ENCODE measurements at regions not wholly inside any gene's neighbourhood (a gene's known extent, or its start where the extent isn't known, plus 50 kb on each side); places are given as distances from the start of the nearest gene placed in this dataset.

DNA sequence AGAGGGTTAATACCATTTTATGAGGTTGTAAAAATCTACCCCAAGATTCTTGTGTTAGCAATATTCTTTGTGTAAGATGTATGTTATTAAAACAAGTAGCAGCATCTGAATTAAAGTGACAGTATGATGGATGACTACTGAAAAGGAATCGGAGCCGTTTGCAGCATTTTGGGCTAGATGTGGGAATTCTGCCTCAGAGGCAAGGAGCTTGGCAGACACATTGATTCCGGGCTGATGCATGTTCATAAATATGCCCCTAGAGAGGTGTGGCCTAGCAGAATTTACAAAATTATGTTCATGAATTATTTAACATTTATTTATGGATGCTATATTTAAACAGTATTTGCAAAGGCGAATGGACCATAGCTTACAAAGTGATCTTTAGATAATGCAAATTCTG is 389.0 kb upstream of the ETAA1 start:
- Histone ChIP-seq H3K4me1 (peaks cover 6% of the 10 kb centered on the region), H3K27ac (no peak overlapping the region), H3K36me3 (replicated peaks in 1 of 2; ENCODE audit: insufficient read depth in 1 of 2, low read depth in 2 of 2) (no peaks in the 10 kb centered on the region), H3K27me3 (no peaks in the 10 kb centered on the region), H3K9me3 (no peaks in the 10 kb centered on the region), H3K4me3 (no peak overlapping the region)
- no peak for ATAC-seq
- intact Hi-C loops (cut with DNase I), result no loop called here
- no peak for DNase-seq
- TF ChIP-seq, protein P1, sequence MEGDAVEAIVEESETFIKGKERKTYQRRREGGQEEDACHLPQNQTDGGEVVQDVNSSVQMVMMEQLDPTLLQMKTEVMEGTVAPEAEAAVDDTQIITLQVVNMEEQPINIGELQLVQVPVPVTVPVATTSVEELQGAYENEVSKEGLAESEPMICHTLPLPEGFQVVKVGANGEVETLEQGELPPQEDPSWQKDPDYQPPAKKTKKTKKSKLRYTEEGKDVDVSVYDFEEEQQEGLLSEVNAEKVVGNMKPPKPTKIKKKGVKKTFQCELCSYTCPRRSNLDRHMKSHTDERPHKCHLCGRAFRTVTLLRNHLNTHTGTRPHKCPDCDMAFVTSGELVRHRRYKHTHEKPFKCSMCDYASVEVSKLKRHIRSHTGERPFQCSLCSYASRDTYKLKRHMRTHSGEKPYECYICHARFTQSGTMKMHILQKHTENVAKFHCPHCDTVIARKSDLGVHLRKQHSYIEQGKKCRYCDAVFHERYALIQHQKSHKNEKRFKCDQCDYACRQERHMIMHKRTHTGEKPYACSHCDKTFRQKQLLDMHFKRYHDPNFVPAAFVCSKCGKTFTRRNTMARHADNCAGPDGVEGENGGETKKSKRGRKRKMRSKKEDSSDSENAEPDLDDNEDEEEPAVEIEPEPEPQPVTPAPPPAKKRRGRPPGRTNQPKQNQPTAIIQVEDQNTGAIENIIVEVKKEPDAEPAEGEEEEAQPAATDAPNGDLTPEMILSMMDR (IDR thresholded peaks at IDR 0.05), result no peak
- TF ChIP-seq POLR2A (IDR thresholded peaks at IDR 0.05), result no peak
- WGBS, 2 donors, result 81 to 85% methylated on average over 4 of the region's 4 CpGs

DNA sequence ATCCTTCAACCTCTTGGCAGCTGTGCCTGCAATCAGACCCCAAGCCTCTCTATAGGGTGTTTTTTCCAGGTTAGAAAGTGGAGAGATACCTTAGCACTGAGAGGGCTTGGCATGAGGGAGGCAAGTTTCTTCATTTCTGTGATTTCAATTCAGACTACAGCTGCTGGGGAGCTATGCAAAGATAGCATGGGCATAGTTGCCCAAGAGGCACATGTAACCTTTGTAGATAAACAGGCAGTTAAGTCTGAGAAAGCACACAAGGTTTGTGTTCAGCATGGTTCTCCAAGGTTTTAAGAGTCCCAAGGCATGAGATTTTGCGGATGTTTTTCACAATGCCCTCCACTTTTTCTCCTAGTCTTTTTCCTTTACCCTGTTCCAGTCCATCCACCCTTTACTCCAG is 385.0 kb upstream of the ETAA1 start:
- Histone ChIP-seq H3K36me3 (replicated peaks in 1 of 2; ENCODE audit: insufficient read depth in 1 of 2, low read depth in 2 of 2) (no peaks in the 10 kb centered on the region), H3K9me3 (no peaks in the 10 kb centered on the region), H3K4me1 (peaks cover 14% of the 10 kb centered on the region), H3K4me3 (no peak overlapping the region), H3K27me3 (no peaks in the 10 kb centered on the region), H3K27ac (no peak overlapping the region)
- no peak for ATAC-seq
- WGBS, 2 donors, result 50 to 77% methylated on average over 1 of the region's 1 CpG
- intact Hi-C loops (cut with DNase I), result no loop called here
- TF ChIP-seq, protein P1 (IDR thresholded peaks at IDR 0.05), result no peak
- TF ChIP-seq POLR2A (IDR thresholded peaks at IDR 0.05), result no peak
- peak in 3 of 4 donors; percentile 10 to 15 (median 11) for DNase-seq

DNA sequence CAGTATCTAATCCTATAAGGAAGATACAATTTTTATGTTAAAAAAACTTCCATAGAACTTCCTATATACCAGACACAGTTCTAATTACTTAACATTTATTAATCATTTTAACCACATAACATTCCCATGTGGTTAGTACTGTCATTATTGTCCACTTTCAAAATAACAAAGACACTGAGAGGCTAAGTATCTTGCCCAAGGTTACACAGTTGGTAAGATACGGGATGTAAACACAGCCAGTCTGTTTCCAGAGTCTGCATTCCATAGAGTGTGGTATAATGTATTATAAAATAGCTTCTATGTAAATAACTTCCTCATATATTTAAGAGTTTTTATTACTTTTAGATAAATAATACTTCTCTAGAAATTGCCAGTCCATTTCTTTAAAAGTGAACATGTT is 383.3 kb upstream of the ETAA1 start:
- H3K9me3 ChIP-seq, result no peaks in the 10 kb centered on the region
- WGBS, 2 donors, result 24 to 80% methylated on average over 1 of the region's 1 CpG
- H3K36me3 ChIP-seq (replicated peaks in 1 of 2; ENCODE audit: insufficient read depth in 1 of 2, low read depth in 2 of 2), result no peaks in the 10 kb centered on the region
- ATAC-seq, result no peak
- TF ChIP-seq POLR2A (IDR thresholded peaks at IDR 0.05), result no peak
- TF ChIP-seq, protein P1 (IDR thresholded peaks at IDR 0.05), result no peak
- no peak overlapping the region for H3K27ac ChIP-seq
- no peaks in the 10 kb centered on the region for H3K27me3 ChIP-seq
- H3K4me1 ChIP-seq, result peaks cover 14% of the 10 kb centered on the region
- no peak for DNase-seq
- no peak overlapping the region for H3K4me3 ChIP-seq
- intact Hi-C loops (cut with DNase I), result no loop called here

DNA sequence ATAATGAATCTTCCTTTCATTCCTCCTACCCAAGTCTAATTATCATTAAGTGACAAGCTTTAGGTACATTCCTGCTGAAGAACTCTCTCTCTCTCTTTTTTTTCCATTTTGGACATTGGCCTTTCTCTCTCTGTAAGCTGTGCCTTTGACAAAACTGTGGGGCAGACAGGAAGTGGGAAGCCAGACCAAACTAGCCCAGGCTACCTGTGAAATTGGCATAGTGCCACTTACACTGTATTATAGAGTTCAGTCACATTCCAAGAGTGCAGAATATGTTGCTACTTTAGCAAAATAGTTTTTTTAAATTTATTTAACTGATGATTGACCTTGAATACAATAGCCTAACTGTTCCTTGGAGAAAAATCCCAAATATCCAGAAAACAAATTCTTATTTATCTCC is 381.5 kb upstream of the ETAA1 start:
- Histone ChIP-seq H3K27ac (no peak overlapping the region), H3K4me1 (peaks cover 14% of the 10 kb centered on the region), H3K27me3 (no peaks in the 10 kb centered on the region), H3K9me3 (no peaks in the 10 kb centered on the region), H3K36me3 (replicated peaks in 1 of 2; ENCODE audit: insufficient read depth in 1 of 2, low read depth in 2 of 2) (no peaks in the 10 kb centered on the region), H3K4me3 (no peak overlapping the region)
- intact Hi-C loops (cut with DNase I), result no loop called here
- no peak for TF ChIP-seq POLR2A (IDR thresholded peaks at IDR 0.05)
- TF ChIP-seq, protein P1 (IDR thresholded peaks at IDR 0.05), result no peak
- no peak for ATAC-seq
- DNase-seq, result peak in 2 of 4 donors; percentile 14 to 20

DNA sequence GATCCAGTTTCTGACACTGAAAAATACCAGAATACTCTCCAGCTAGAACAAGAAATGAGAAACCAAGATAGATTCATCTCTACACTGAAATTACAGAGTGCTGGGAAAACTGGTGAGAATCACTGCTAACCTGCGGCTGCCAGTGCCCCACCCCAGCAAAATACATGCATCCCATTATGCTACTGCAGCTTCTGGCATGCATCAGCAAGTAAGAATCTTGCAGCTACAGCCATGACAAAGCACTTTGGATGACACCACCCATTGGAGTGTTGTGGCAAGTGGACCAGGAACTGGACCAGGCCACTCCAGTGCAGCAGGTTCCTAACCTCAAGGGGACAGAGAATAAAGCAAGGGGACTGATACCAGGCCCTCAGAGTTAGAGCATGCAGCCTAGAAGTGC is 378.8 kb upstream of the ETAA1 start:
- TF ChIP-seq POLR2A (IDR thresholded peaks at IDR 0.05), result no peak
- TF ChIP-seq, protein P1 (IDR thresholded peaks at IDR 0.05), result no peak
- H3K27me3 ChIP-seq, result no peaks in the 10 kb centered on the region

More for the DNA sequence above, 378.8 kb upstream of the ETAA1 start:
- ATAC-seq (no peak), DNase-seq (no peak)
- H3K27ac ChIP-seq, result no peak overlapping the region
- H3K9me3 ChIP-seq, result no peaks in the 10 kb centered on the region
- no peaks in the 10 kb centered on the region for H3K36me3 ChIP-seq (replicated peaks in 1 of 2; ENCODE audit: insufficient read depth in 1 of 2, low read depth in 2 of 2)
- 94 to 100% methylated on average over 1 of the region's 1 CpG for WGBS, 2 donors
- H3K4me3 ChIP-seq, result no peak overlapping the region
- intact Hi-C loops (cut with DNase I), result no loop called here
- peaks cover 8% of the 10 kb centered on the region for H3K4me1 ChIP-seq
